Left ventricle myocardium inferior (tissue), 1 donor: ENCODE measurements at regions not wholly inside any gene's neighbourhood (a gene's known extent, or its start where the extent isn't known, plus 50 kb on each side); places are given as distances from the start of the nearest gene placed in this dataset.
"Not testable (repeated sequence)": the region's sequence is repeated elsewhere in the genome, so short reads cannot be mapped to it uniquely, and the experiment has no call there.

Experiments
- DNase-seq: peaks from one replicate; pipeline ENCODE4 v3.0.0-alpha.2; 2020
- H3K27ac ChIP-seq: fragments of 200-600 bp; replicated peaks from 2 replicates; pipeline ENCODE4 v1.8.0; 2021
- H3K27me3 ChIP-seq: fragments of 200-600 bp; 2 replicates; pipeline ENCODE4 v1.8.0; 2021; ENCODE audit warnings: low read depth
- H3K36me3 ChIP-seq: fragments of 200-600 bp; 2 replicates; pipeline ENCODE4 v1.8.0; 2021
- H3K4me1 ChIP-seq: fragments of 200-600 bp; 2 replicates; pipeline ENCODE4 v1.8.0; 2021
- H3K4me3 ChIP-seq: fragments of 200-600 bp; 2 replicates; pipeline ENCODE4 v1.8.0; 2021; ENCODE audit warnings: mild to moderate bottlenecking, moderate library complexity
- H3K9me3 ChIP-seq: fragments of 200-600 bp; replicated peaks from 2 replicates; pipeline ENCODE4 v1.8.0; 2021
- CTCF ChIP-seq: fragments of 200-600 bp; IDR thresholded peaks from 2 replicates; pipeline ENCODE4 v1.8.0; 2021; ENCODE audit warnings: antibody characterized with exemption, mild to moderate bottlenecking, borderline replicate concordance
- intact Hi-C: fragments of 100-400 bp; cut with micrococcal nuclease; formaldehyde crosslinking; loops from one replicate; pipeline ENCODE4 v1.11.0; 2022
- donor health status: DM: no; HTN: yes; CAD: no; lungs with severe emphysema.

- no peaks in the 10 kb centered on the region for H3K36me3 ChIP-seq
- intact Hi-C loops = no loop called here
- no peak for DNase-seq
These were observed 233.6 kb downstream of the TRIML1 start for GRCh38 chr4:188372829-188373228.

GRCh38 chr4:188374871-188375270 lies 235.6 kb downstream of the TRIML1 start:
- DNase-seq = no peak
- intact Hi-C loops = no loop called here
- H3K4me1 ChIP-seq = no peaks in the 10 kb centered on the region
- peaks cover 15% of the 10 kb centered on the region for H3K27me3 ChIP-seq
- H3K4me3 ChIP-seq = no peak overlapping the region
- TF ChIP-seq CTCF = no peak
- peaks cover 15% of the 10 kb centered on the region for H3K9me3 ChIP-seq
- H3K27ac ChIP-seq = no peak overlapping the region
- H3K36me3 ChIP-seq = no peaks in the 10 kb centered on the region

More at GRCh38 chr4:188372829-188373228, 233.6 kb downstream of the TRIML1 start:
- peaks cover 31% of the 10 kb centered on the region for H3K27me3 ChIP-seq
- H3K4me3 ChIP-seq = no peak overlapping the region
- H3K9me3 ChIP-seq = peaks cover 15% of the 10 kb centered on the region
- no peak for TF ChIP-seq CTCF
- H3K4me1 ChIP-seq = no peaks in the 10 kb centered on the region
- H3K27ac ChIP-seq = no peak overlapping the region

- intact Hi-C loops = no loop called here
- Histone ChIP-seq H3K36me3 (no peaks in the 10 kb centered on the region), H3K4me1 (no peaks in the 10 kb centered on the region), H3K27ac (no peak overlapping the region), H3K9me3 (peaks cover 15% of the 10 kb centered on the region), H3K27me3 (peaks cover 7% of the 10 kb centered on the region), H3K4me3 (no peak overlapping the region)
- DNase-seq = no peak
- TF ChIP-seq CTCF = no peak
These were observed 238.6 kb downstream of the TRIML1 start for GRCh38 chr4:188377816-188378215.

GRCh38 chr4:188383180-188383579 lies 243.9 kb downstream of the TRIML1 start:
- DNase-seq = no peak
- Histone ChIP-seq H3K4me3 (no peak overlapping the region), H3K27me3 (peaks cover 3% of the 10 kb centered on the region), H3K4me1 (no peaks in the 10 kb centered on the region), H3K9me3 (peaks cover 17% of the 10 kb centered on the region), H3K36me3 (no peaks in the 10 kb centered on the region), H3K27ac (no peak overlapping the region)
- intact Hi-C loops = no loop called here
- no peak for TF ChIP-seq CTCF

- intact Hi-C loops = no loop called here
- peaks cover 3% of the 10 kb centered on the region for H3K27me3 ChIP-seq
- DNase-seq = no peak
- H3K4me3 ChIP-seq = no peak overlapping the region
- H3K9me3 ChIP-seq = peaks cover 27% of the 10 kb centered on the region
- no peak for TF ChIP-seq CTCF
- H3K4me1 ChIP-seq = no peaks in the 10 kb centered on the region
- H3K27ac ChIP-seq = no peak overlapping the region
- H3K36me3 ChIP-seq = no peaks in the 10 kb centered on the region
These were observed 248.0 kb downstream of the TRIML1 start for GRCh38 chr4:188387179-188387791.

GRCh38 chr4:188391349-188391748 lies 252.1 kb downstream of the TRIML1 start:
- H3K9me3 ChIP-seq, intact Hi-C loops, H3K4me3 ChIP-seq, H3K27me3 ChIP-seq, H3K36me3 ChIP-seq, H3K4me1 ChIP-seq, DNase-seq, H3K27ac ChIP-seq: not testable (repeated sequence)
